IPS DF 6.9 (cell line): ENCODE measurements at regions not wholly inside any gene's neighbourhood (a gene's known extent, or its start where the extent isn't known, plus 50 kb on each side); places are given as distances from the start of the nearest gene placed in this dataset.
"Not testable (repeated sequence)": the region's sequence is repeated elsewhere in the genome, so short reads cannot be mapped to it uniquely, and the experiment has no call there.

Source experiments
- DNase-seq: peaks from one replicate; pipeline ENCODE4 v3.0.0-alpha.2; 2013; ENCODE audit warnings: low read depth, low spot score
- H3K27ac ChIP-seq: one replicate; pipeline ENCODE4 v1.5.1; 2013; ENCODE audit warnings: low read length, control low read depth
- H3K27me3 ChIP-seq: 2 replicates; pipeline ENCODE4 v1.6.1; 2013; ENCODE audit warnings: mild to moderate bottlenecking, low read length; ENCODE audit not compliant: control insufficient read depth, insufficient read depth
- H3K36me3 ChIP-seq: 2 replicates; pipeline ENCODE4 v1.6.1; 2013; ENCODE audit warnings: low read length; ENCODE audit not compliant: control insufficient read depth, insufficient read depth
- H3K4me1 ChIP-seq: 2 replicates; pipeline ENCODE4 v1.6.1; 2013; ENCODE audit warnings: low read length; ENCODE audit not compliant: control insufficient read depth, insufficient read depth
- H3K4me3 ChIP-seq: 2 replicates; pipeline ENCODE4 v1.5.1; 2013; ENCODE audit warnings: mild to moderate bottlenecking, low read length
- H3K9me3 ChIP-seq: 2 replicates; pipeline ENCODE4 v1.6.1; 2013; ENCODE audit warnings: low read length, inconsistent platforms; ENCODE audit not compliant: control insufficient read depth, insufficient read depth
- WGBS: extraction: QIAGEN DNeasy Blood & Tissue Kit; methylation state at CpG from one replicate; pipeline ENCODE4 v1.1.7; 2013; ENCODE audit warnings: mixed read lengths, missing lambda C conversion rate; ENCODE audit not compliant: insufficient read length, insufficient coverage; 5-methylcytosine and 5-hydroxymethylcytosine counted together

- Histone ChIP-seq H3K27me3 (no peaks in the 10 kb centered on the region), H3K27ac (no peak overlapping the region), H3K36me3 (no peaks in the 10 kb centered on the region), H3K9me3 (no peaks in the 10 kb centered on the region), H3K4me1 (no peaks in the 10 kb centered on the region), H3K4me3 (no peak overlapping the region)
- WGBS: no CpG with 5 or more reads among the region's 6 CpGs
- DNase-seq: no peak
Observed at GRCh38 chr2:122323927-122324326, 568.5 kb downstream of the TSN start.

GRCh38 chr2:122326471-122326870, 571.0 kb downstream of the TSN start:
- H3K4me3 ChIP-seq: no peak overlapping the region
- H3K4me1 ChIP-seq: no peaks in the 10 kb centered on the region
- DNase-seq: no peak
- no CpG with 5 or more reads among the region's 3 CpGs for WGBS
- no peaks in the 10 kb centered on the region for H3K9me3 ChIP-seq
- no peaks in the 10 kb centered on the region for H3K27me3 ChIP-seq
- no peak overlapping the region for H3K27ac ChIP-seq
- no peaks in the 10 kb centered on the region for H3K36me3 ChIP-seq

GRCh38 chr2:122328816-122329215, 573.4 kb downstream of the TSN start:
- Histone ChIP-seq H3K27me3 (no peaks in the 10 kb centered on the region), H3K9me3 (no peaks in the 10 kb centered on the region), H3K4me1 (no peaks in the 10 kb centered on the region), H3K27ac (no peak overlapping the region), H3K4me3 (no peak overlapping the region), H3K36me3 (no peaks in the 10 kb centered on the region)
- DNase-seq: no peak
- no CpG with 5 or more reads among the region's 4 CpGs for WGBS

GRCh38 chr2:122329278-122329677, 573.8 kb downstream of the TSN start:
- no peaks in the 10 kb centered on the region for H3K27me3 ChIP-seq
- no peak overlapping the region for H3K27ac ChIP-seq
- H3K9me3 ChIP-seq: no peaks in the 10 kb centered on the region
- DNase-seq: no peak
- H3K4me1 ChIP-seq: no peaks in the 10 kb centered on the region
- no peak overlapping the region for H3K4me3 ChIP-seq
- no peaks in the 10 kb centered on the region for H3K36me3 ChIP-seq
- WGBS: no CpG with 5 or more reads among the region's 2 CpGs

- no peaks in the 10 kb centered on the region for H3K36me3 ChIP-seq
- no peaks in the 10 kb centered on the region for H3K4me1 ChIP-seq
- no CpG with 5 or more reads among the region's 2 CpGs for WGBS
Observed at GRCh38 chr2:122333932-122334331, 578.5 kb downstream of the TSN start.

GRCh38 chr2:122338000-122338399, 582.5 kb downstream of the TSN start:
- no CpG with 5 or more reads among the region's 5 CpGs for WGBS
- H3K4me3 ChIP-seq: no peak overlapping the region
- no peaks in the 10 kb centered on the region for H3K4me1 ChIP-seq

More at GRCh38 chr2:122333932-122334331, 578.5 kb downstream of the TSN start:
- Histone ChIP-seq H3K4me3 (no peak overlapping the region), H3K27me3 (no peaks in the 10 kb centered on the region), H3K27ac (no peak overlapping the region), H3K9me3 (no peaks in the 10 kb centered on the region)
- DNase-seq: no peak

GRCh38 chr2:122340246-122340645, 584.8 kb downstream of the TSN start:
- H3K4me1 ChIP-seq: no peaks in the 10 kb centered on the region
- DNase-seq: no peak
- H3K4me3 ChIP-seq: no peak overlapping the region
- H3K36me3 ChIP-seq: no peaks in the 10 kb centered on the region
- H3K9me3 ChIP-seq: no peaks in the 10 kb centered on the region
- WGBS: no CpG with 5 or more reads among the region's 3 CpGs
- H3K27me3 ChIP-seq: no peaks in the 10 kb centered on the region
- no peak overlapping the region for H3K27ac ChIP-seq

More at GRCh38 chr2:122338000-122338399, 582.5 kb downstream of the TSN start:
- H3K27me3 ChIP-seq: no peaks in the 10 kb centered on the region
- no peak overlapping the region for H3K27ac ChIP-seq
- H3K9me3 ChIP-seq: no peaks in the 10 kb centered on the region
- no peaks in the 10 kb centered on the region for H3K36me3 ChIP-seq
- no peak for DNase-seq

- Histone ChIP-seq H3K4me3 (no peak overlapping the region), H3K27ac (no peak overlapping the region), H3K9me3 (no peaks in the 10 kb centered on the region), H3K27me3 (no peaks in the 10 kb centered on the region), H3K36me3 (no peaks in the 10 kb centered on the region), H3K4me1 (no peaks in the 10 kb centered on the region)
- no CpG with 5 or more reads among the region's 5 CpGs for WGBS
- no peak for DNase-seq
Observed at GRCh38 chr2:122341007-122341406, 585.6 kb downstream of the TSN start.

GRCh38 chr2:122352151-122352550, 596.7 kb downstream of the TSN start:
- not testable (repeated sequence) for H3K4me3 ChIP-seq, H3K4me1 ChIP-seq, H3K27ac ChIP-seq, H3K36me3 ChIP-seq, DNase-seq, H3K27me3 ChIP-seq, H3K9me3 ChIP-seq
- no CpG with 5 or more reads among the region's 8 CpGs for WGBS

GRCh38 chr2:122357998-122358397, 602.5 kb downstream of the TSN start:
- DNase-seq: no peak
- H3K27me3 ChIP-seq: no peaks in the 10 kb centered on the region
- no peaks in the 10 kb centered on the region for H3K36me3 ChIP-seq
- H3K9me3 ChIP-seq: no peaks in the 10 kb centered on the region
- no peak overlapping the region for H3K4me3 ChIP-seq
- WGBS: no CpG with 5 or more reads among the region's 1 CpG
- H3K4me1 ChIP-seq: no peaks in the 10 kb centered on the region
- H3K27ac ChIP-seq: no peak overlapping the region

- no peak overlapping the region for H3K4me3 ChIP-seq
- H3K27ac ChIP-seq: no peak overlapping the region
- H3K36me3 ChIP-seq: no peaks in the 10 kb centered on the region
- H3K27me3 ChIP-seq: no peaks in the 10 kb centered on the region
- no CpG with 5 or more reads among the region's 3 CpGs for WGBS
- no peaks in the 10 kb centered on the region for H3K9me3 ChIP-seq
- H3K4me1 ChIP-seq: no peaks in the 10 kb centered on the region
- no peak for DNase-seq
Observed at GRCh38 chr2:122358729-122359128, 603.3 kb downstream of the TSN start.
